GM23248 (cell line): ENCODE measurements at regions not wholly inside any gene's neighbourhood (a gene's known extent, or its start where the extent isn't known, plus 50 kb on each side); places are given as distances from the start of the nearest gene placed in this dataset.

ENCODE experiments used
- DNase-seq: peaks from one replicate; pipeline ENCODE4 v3.0.0-alpha.2; 2015
- H2AFZ ChIP-seq: fragments of 200-600 bp; sonication (generic); 2 replicates; pipeline ENCODE4 v1.6.1; 2016; ENCODE audit warnings: antibody characterized with exemption
- H3F3A ChIP-seq: fragments of 200-600 bp; sonication (generic); 2 replicates; pipeline ENCODE4 v1.6.1; 2016; ENCODE audit warnings: mild to moderate bottlenecking, antibody characterized with exemption, mixed run types; ENCODE audit not compliant: insufficient read depth
- H3K27ac ChIP-seq: fragments of 200-600 bp; sonication (generic); 2 replicates; pipeline ENCODE4 v1.5.1; 2016; ENCODE audit warnings: mild to moderate bottlenecking
- H3K27me3 ChIP-seq: fragments of 200-600 bp; sonication (generic); replicated peaks from 2 replicates; pipeline ENCODE4 v1.6.1; 2016; ENCODE audit warnings: mild to moderate bottlenecking; ENCODE audit not compliant: insufficient read depth
- H3K36me3 ChIP-seq: fragments of 200-600 bp; sonication (generic); 2 replicates; pipeline ENCODE4 v1.6.1; 2016; ENCODE audit warnings: low read depth, mild to moderate bottlenecking
- H3K4me1 ChIP-seq: fragments of 200-600 bp; sonication (generic); 2 replicates; pipeline ENCODE4 v1.6.1; 2016; ENCODE audit warnings: mild to moderate bottlenecking; ENCODE audit not compliant: insufficient read depth
- H3K4me2 ChIP-seq: fragments of 200-600 bp; sonication (generic); one replicate; pipeline ENCODE4 v1.6.1; 2016; ENCODE audit warnings: mild to moderate bottlenecking; ENCODE audit not compliant: unreplicated experiment
- H3K4me3 ChIP-seq: fragments of 200-600 bp; sonication (generic); 2 replicates; pipeline ENCODE4 v1.5.1; 2016; ENCODE audit warnings: mild to moderate bottlenecking
- H3K79me2 ChIP-seq: fragments of 200-600 bp; sonication (generic); 2 replicates; pipeline ENCODE4 v1.6.1; 2016; ENCODE audit warnings: mild to moderate bottlenecking; ENCODE audit not compliant: insufficient read depth
- H3K9ac ChIP-seq: fragments of 200-600 bp; sonication (generic); 2 replicates; pipeline ENCODE4 v1.6.1; 2016; ENCODE audit warnings: mild to moderate bottlenecking
- H3K9me2 ChIP-seq: fragments of 200-600 bp; sonication (generic); 2 replicates; pipeline ENCODE4 v1.6.1; 2016; ENCODE audit warnings: mixed run types, mild to moderate bottlenecking, moderate library complexity; ENCODE audit not compliant: insufficient read depth
- H3K9me3 ChIP-seq: fragments of 200-600 bp; sonication (generic); one replicate; pipeline ENCODE4 v1.6.1; 2017; ENCODE audit warnings: low read depth
- H4K20me1 ChIP-seq: fragments of 200-600 bp; sonication (generic); 2 replicates; pipeline ENCODE4 v1.6.0; 2016; ENCODE audit not compliant: insufficient read depth
- EZH2 ChIP-seq: fragments of 200-600 bp; sonication (generic); IDR thresholded peaks from 2 replicates; pipeline ENCODE4 v1.6.1; 2018; ENCODE audit warnings: antibody characterized with exemption, mild to moderate bottlenecking; ENCODE audit not compliant: insufficient read depth, poor library complexity, severe bottlenecking
- EZH2phosphoT487 ChIP-seq: fragments of 200-600 bp; sonication (generic); IDR thresholded peaks from 2 replicates; pipeline ENCODE4 v1.6.1; 2018; ENCODE audit warnings: antibody characterized with exemption, moderate library complexity, mild to moderate bottlenecking, low read depth; ENCODE audit not compliant: insufficient read depth
- WGBS, 2 experiments: methylation state at CpG; one replicate each; pipeline ENCODE4 v1.1.6; 2015 to 2017; ENCODE audit warnings: low lambda C conversion rate in 2 of 2, low coverage in 1 of 2; ENCODE audit errors: missing lambda C conversion rate in 2 of 2; 5-methylcytosine and 5-hydroxymethylcytosine counted together
- in situ Hi-C: fragments of 300-500 bp; cut with MboI; formaldehyde crosslinking; loops from 2 replicates; pipeline ENCODE4 v1.15.0; 2020

- Histone ChIP-seq H3K9ac (no peak overlapping the region), H3K4me3 (no peak overlapping the region), H3K9me3 (no peaks in the 10 kb centered on the region), H3K4me2 (no peak overlapping the region), H3K4me1 (no peaks in the 10 kb centered on the region; the same call in 1 of the 2 replicates), H2AFZ (no peak overlapping the region), H3K79me2 (no peaks in the 10 kb centered on the region), H4K20me1 (no peaks in the 10 kb centered on the region), H3K27me3 (no peaks in the 10 kb centered on the region), H3K9me2 (no peaks in the 10 kb centered on the region), H3K36me3 (no peaks in the 10 kb centered on the region), H3F3A (no peaks in the 10 kb centered on the region), H3K27ac (no peak overlapping the region)
- WGBS, 2 experiments: 48 to 50% methylated on average over 2 of the region's 2 CpGs
- DNase-seq: no peak
- in situ Hi-C loops: no loop called here
- TF ChIP-seq EZH2phosphoT487: no peak
- no peak for TF ChIP-seq EZH2
Measured at GRCh38 chr12:9351136-9351535, 142.9 kb upstream of the PZP start.

DNA sequence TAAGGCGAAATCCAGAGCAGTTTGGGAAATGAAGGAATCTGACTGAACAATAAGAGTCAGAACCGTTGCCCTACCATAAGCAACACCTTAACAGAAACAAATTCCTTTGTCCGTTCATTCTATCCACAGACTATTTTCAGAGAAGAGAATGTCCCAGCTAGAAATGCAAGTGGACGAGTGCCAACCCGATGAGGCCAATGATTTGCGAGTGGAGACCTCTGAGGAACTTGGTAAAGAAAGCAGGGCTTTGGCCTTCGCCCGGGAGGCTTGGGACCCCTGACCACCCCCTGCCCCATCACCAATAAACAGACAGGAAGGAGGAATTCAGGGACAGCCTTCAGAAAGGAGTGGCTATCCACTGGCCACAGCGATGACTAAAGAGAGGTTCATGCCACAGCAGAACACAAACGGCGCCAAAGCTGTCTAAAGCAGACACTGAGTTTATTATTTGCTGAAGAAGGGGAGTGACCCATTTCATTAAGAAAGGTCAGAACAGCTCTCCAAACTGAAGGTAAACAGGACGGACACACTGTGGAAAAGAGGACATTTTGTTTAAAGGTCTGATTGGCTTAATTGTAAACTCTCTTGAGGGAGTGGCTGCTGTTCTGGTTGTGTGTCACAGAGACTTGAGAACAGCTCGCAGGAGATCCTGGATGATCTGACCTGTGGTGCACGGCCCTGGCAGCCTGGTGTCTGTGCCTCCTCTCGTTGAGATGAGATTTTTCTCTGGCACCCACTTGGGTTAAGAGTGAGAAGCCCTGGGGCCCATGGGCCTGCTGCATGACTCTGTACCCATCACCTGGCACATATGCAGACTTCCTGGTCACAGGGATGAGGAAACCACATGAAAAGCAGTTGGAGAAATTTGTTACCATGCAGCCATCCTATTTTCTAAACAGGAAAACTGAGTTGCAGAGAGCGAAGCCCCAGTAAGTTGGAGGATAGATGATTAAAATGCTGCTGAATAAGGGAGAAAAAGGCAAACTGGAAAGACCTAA, 142.0 kb upstream of the PZP start:
- no peaks in the 10 kb centered on the region for H3F3A ChIP-seq
- no peak overlapping the region for H3K4me2 ChIP-seq
- TF ChIP-seq EZH2: no peak
- TF ChIP-seq EZH2phosphoT487: no peak
- H3K4me3 ChIP-seq: no peak overlapping the region
- no peaks in the 10 kb centered on the region for H3K36me3 ChIP-seq
- H3K9me2 ChIP-seq: no peaks in the 10 kb centered on the region
- 41 to 49% methylated on average over 16 of the region's 16 CpGs for WGBS, 2 experiments
- DNase-seq: peak; percentile 48
- H3K9me3 ChIP-seq: no peaks in the 10 kb centered on the region
- H3K27ac ChIP-seq: no peak overlapping the region
- no peaks in the 10 kb centered on the region for H4K20me1 ChIP-seq
- H3K4me1 ChIP-seq: no peaks in the 10 kb centered on the region; the same call in 1 of the 2 replicates
- H3K79me2 ChIP-seq: no peaks in the 10 kb centered on the region
- H3K27me3 ChIP-seq: 0 out of 2 replicates have a peak, but pooled peaks cover 3% of the 10 kb centered on the region
- H3K9ac ChIP-seq: no peak overlapping the region
- in situ Hi-C loops: loop anchor here (25.0 kb wide), 1 partner anchor 112 kb away; no protein-coding TSS in a partner anchor
- no peak overlapping the region; the same call in 1 of the 2 replicates for H2AFZ ChIP-seq

- 62 to 65% methylated on average over 28 to 29 of the region's 29 CpGs for WGBS, 2 experiments
- Histone ChIP-seq H3K79me2 (no peaks in the 10 kb centered on the region), H3K4me1 (no peaks in the 10 kb centered on the region; the same call in 1 of the 2 replicates), H3F3A (no peaks in the 10 kb centered on the region), H3K27ac (no peak overlapping the region), H3K9me3 (no peaks in the 10 kb centered on the region), H3K9ac (no peak overlapping the region), H2AFZ (no peak overlapping the region), H3K27me3 (0 out of 2 replicates have a peak, but pooled peaks cover 5% of the 10 kb centered on the region), H3K9me2 (no peaks in the 10 kb centered on the region), H3K4me2 (no peak overlapping the region), H3K4me3 (no peak overlapping the region), H3K36me3 (no peaks in the 10 kb centered on the region), H4K20me1 (no peaks in the 10 kb centered on the region)
- TF ChIP-seq EZH2phosphoT487: no peak
- no peak for TF ChIP-seq EZH2
- in situ Hi-C loops: loop anchor here (25.0 kb wide), 1 partner anchor 113 kb away; no protein-coding TSS in a partner anchor
- no peak for DNase-seq
Measured at GRCh38 chr12:9348906-9349518, 140.8 kb upstream of the PZP start.

DNA sequence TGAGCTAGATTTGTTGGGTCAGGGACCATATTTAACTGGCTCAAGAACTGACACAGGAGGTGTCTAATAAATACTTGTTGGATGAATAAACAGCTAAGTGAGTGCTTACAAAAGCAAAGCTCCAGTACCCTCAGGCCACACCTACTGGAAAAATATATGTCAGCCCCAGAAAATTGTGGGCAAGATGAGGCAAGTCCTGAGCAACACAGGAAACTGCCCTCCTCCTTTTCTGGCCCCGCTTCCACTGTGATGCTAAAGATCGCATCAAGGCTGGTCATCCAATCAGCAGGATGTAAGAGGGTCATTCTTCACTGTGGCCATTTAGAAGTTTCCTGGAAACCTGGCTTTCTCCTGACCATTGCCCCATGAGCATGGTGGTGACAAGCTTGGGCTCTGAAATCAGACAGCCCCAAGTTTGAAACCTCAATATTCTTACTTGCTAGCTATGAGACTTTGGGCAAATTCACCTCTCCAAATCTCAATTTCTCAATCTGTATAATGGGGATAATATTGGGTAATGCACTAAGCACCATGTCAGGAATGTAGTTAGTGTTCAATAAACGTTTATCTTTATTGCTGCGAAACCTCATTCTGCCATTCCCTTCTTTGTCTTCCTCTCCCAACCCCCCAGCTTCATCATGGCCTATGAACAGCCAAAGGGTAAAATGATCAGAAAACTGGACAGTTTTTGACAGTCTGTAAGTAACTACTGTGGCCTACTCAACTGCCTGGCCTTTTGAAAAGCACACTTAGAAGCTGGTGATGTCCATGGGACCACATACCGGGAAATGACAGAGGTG, 139.3 kb upstream of the PZP start:
- H3K27me3 ChIP-seq: 0 out of 2 replicates have a peak, but pooled peaks cover 5% of the 10 kb centered on the region
- H3K4me1 ChIP-seq: no peaks in the 10 kb centered on the region; the same call in 1 of the 2 replicates
- no peak overlapping the region for H3K4me3 ChIP-seq
- no peaks in the 10 kb centered on the region for H3K9me3 ChIP-seq
- H4K20me1 ChIP-seq: no peaks in the 10 kb centered on the region
- no peak overlapping the region for H3K4me2 ChIP-seq
- H3K79me2 ChIP-seq: no peaks in the 10 kb centered on the region
- WGBS, 2 experiments: 69 to 70% methylated on average over 5 of the region's 5 CpGs
- no peak for TF ChIP-seq EZH2phosphoT487
- no peak for TF ChIP-seq EZH2
- no peak overlapping the region for H3K27ac ChIP-seq
- no peaks in the 10 kb centered on the region for H3K36me3 ChIP-seq
- in situ Hi-C loops: loop anchor here (25.0 kb wide), 1 partner anchor 115 kb away; no protein-coding TSS in a partner anchor
- DNase-seq: peak; percentile 65
- H3K9me2 ChIP-seq: no peaks in the 10 kb centered on the region
- no peak overlapping the region for H3K9ac ChIP-seq
- no peaks in the 10 kb centered on the region for H3F3A ChIP-seq
- no peak overlapping the region for H2AFZ ChIP-seq
